NCI-H446 (cell line): ENCODE measurements at regions not wholly inside any gene's neighbourhood (a gene's known extent, or its start where the extent isn't known, plus 50 kb on each side); places are given as distances from the start of the nearest gene placed in this dataset.

Experiments used
- DNase-seq, 2 experiments: peaks; one replicate each; lab custom pipeline; 2025; lab: John Stamatoyannopoulos, UW

GRCh38 chr18:73852789-73853549 is 294.7 kb downstream of the FBXO15 start:
- DNase-seq, result no peak

GRCh38 chr18:73850782-73851181 is 296.9 kb downstream of the FBXO15 start:
- no peak for DNase-seq

- DNase-seq, result no peak
These were observed 299.0 kb downstream of the FBXO15 start for GRCh38 chr18:73848656-73849055.

GRCh38 chr18:73843455-73843854 is 304.2 kb downstream of the FBXO15 start:
- DNase-seq, result no peak

- peak in 1 of 2 experiments; percentile 58 for DNase-seq
These were observed 304.7 kb downstream of the FBXO15 start for GRCh38 chr18:73842795-73843394.

- DNase-seq, result no peak
These were observed 306.0 kb downstream of the FBXO15 start for GRCh38 chr18:73841661-73842060.

GRCh38 chr18:73840319-73840945 is 307.2 kb downstream of the FBXO15 start:
- DNase-seq, result peak in 1 of 2 experiments; percentile 21

- no peak for DNase-seq
These were observed 308.2 kb downstream of the FBXO15 start for GRCh38 chr18:73839441-73839840.

GRCh38 chr18:73838107-73838506 is 309.5 kb downstream of the FBXO15 start:
- no peak for DNase-seq

- DNase-seq, result no peak
These were observed 311.8 kb downstream of the FBXO15 start for GRCh38 chr18:73835656-73836364.

- no peak for DNase-seq
These were observed 312.6 kb downstream of the FBXO15 start for GRCh38 chr18:73835039-73835438.

GRCh38 chr18:73831688-73832087 is 315.9 kb downstream of the FBXO15 start:
- no peak for DNase-seq

- DNase-seq, result no peak
These were observed 318.5 kb downstream of the FBXO15 start for GRCh38 chr18:73829146-73829545.

GRCh38 chr18:73827801-73828200 is 319.8 kb downstream of the FBXO15 start:
- no peak for DNase-seq

- no peak for DNase-seq
These were observed 321.5 kb downstream of the FBXO15 start for GRCh38 chr18:73826098-73826497.

GRCh38 chr18:73824671-73825070 is 323.0 kb downstream of the FBXO15 start:
- DNase-seq, result no peak

GRCh38 chr18:73812423-73812822 is 335.2 kb downstream of the FBXO15 start:
- no peak for DNase-seq

- DNase-seq, result no peak
These were observed 340.0 kb downstream of the FBXO15 start for GRCh38 chr18:73807551-73808192.

GRCh38 chr18:73805991-73806390 is 341.6 kb downstream of the FBXO15 start:
- no peak for DNase-seq

- DNase-seq, result no peak
These were observed 350.2 kb downstream of the FBXO15 start for GRCh38 chr18:73797419-73797818.

- DNase-seq, result no peak
These were observed 354.2 kb downstream of the FBXO15 start for GRCh38 chr18:73793386-73793785.

GRCh38 chr18:73791081-73791480 is 356.6 kb downstream of the FBXO15 start:
- DNase-seq, result no peak
